Dedifferentiated amniotic fluid mesenchymal stem cell (primary cell): ENCODE measurements at regions not wholly inside any gene's neighbourhood (a gene's known extent, or its start where the extent isn't known, plus 50 kb on each side); places are given as distances from the start of the nearest gene placed in this dataset.

ENCODE experiments used
- DNase-seq: peaks from one replicate; pipeline ENCODE4 v3.0.0-alpha.2; 2016; ENCODE audit errors: extremely low spot score

- DNase-seq = no peak
Measured at GRCh38 chr12:70154960-70155589, 88.2 kb upstream of the CNOT2 start.

GRCh38 chr12:70157099-70157498, 86.1 kb upstream of the CNOT2 start:
- no peak for DNase-seq

DNA sequence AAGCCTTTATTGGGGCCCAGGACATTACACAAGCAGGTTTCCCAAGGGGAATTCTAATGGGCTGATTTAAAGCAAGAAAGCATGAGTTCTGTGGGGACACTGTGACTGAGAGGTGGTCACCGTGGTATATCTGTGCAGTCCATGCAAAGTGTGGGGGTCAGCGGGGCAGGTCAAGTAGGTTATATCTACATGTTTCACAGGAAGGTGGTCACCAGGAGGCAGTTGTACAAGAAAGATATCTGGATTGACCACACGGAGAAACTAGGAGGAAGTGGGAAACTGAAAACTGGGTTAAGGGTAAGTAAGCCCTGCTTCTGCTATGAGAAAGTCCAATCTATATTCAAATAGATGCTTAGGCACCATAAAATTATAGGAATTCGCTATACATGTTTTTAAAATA, 77.8 kb upstream of the CNOT2 start:
- DNase-seq = no peak

- no peak for DNase-seq
Measured at GRCh38 chr12:70176290-70176689, 66.9 kb upstream of the CNOT2 start.

DNA sequence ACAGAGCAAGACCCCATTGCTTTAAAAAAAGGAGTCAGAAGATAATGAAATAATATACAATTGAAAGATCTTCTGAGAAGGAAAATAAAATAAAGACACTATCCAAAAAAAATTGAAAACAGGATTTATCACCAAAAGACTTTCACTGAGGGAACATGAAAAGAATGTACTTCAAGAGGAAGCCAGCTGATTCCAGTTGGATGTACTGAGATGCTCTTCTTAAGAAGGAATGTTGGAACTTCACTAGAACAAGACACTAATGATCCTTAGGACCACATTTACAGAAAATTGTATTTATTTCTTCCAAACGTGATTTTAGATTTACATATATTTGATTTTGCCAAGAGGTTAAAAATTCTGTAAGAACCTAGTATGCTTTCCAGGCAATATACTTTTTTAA, 65.6 kb upstream of the CNOT2 start:
- DNase-seq = no peak

DNA sequence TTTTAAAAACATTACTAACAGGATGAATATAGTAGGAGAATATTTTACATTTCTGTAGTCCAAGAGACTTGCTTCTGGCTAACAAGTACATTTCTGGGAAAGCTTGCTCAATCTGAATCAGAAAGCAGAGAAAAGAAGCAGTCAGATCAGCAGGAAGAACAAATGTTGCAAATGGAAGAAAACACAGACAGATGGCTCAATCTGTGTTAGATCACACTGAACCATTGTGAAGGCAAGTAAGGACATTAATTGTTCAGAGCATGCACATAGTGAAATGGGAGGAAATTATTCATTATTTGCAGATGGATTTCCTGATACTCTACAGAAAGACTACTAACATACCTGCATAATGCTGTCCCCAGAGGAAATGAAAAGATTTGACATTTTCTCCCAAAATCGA, 65.2 kb upstream of the CNOT2 start:
- no peak for DNase-seq

DNA sequence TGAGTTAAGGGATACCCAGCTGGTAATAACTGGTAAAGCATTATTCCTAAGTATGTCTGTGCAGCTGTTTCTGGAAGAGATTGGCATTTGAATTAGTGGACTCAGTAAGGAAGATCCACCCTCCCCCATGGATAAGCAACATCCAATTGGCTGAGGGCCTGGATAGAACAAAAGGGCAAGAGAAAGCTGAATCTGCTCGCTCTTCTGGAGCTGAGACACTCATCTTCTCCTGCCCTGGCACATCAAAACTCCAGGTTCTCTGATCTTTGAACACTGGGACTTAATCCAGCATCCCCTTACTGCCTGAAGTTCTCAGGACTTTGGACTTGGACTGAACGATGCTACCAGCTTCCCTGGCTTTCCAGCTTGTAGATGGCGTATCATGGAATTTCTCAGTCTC, 63.1 kb upstream of the CNOT2 start:
- no peak for DNase-seq

- DNase-seq = no peak
Measured at GRCh38 chr12:70185301-70185700, 57.9 kb upstream of the CNOT2 start.

DNA sequence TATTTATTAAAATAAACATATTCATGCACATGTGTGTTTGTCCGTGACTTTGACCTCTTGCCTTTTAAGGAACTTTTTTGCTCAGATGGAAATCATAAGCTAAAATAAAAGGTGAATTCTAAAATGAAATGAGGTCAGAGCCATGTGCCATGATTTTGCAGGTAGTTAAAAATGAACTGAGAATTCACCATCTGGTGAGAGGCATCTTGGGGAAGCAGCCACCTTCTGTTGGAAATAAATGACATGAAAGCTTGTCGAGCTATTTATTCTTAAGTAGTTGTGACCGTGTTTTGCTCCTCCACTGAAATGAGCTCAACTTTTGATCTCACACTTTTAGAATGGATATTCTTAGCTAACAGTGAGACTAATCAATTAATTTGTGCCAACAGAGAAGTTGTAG, 56.8 kb upstream of the CNOT2 start:
- no peak for DNase-seq

DNA sequence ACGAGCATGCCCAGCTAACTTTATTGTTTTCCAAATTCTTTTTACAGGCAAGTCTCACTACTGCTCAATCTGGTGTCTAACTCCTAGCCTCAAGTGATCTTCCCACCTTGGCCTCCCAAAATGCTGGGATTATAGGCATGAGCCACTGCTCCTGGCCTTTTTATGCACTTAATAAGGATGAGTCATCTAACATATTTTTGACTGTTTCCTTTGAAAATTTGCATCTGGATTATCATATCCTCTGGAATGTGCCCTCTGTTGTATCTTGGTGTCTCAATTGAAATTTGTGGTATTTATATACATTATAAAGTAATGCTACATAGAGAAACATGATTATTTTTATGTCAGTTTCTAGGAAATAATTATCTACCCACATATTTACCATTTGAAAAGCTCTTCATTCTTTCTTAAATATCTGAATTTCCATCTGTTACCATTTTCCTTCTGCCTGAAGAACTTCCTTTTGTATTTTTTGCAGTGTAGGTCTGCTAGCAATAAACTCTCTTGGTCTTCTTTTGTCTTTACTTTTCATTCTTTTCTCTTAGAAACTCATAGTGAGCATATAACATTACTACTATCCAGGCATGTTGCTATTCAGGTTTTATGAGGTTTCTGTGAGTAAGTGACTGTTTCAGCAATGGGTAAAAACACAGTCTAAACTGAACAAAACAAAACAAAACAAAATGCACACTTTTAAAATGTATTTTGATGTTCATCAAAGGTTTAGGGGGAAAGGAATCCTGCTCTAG, 52.8 kb upstream of the CNOT2 start:
- no peak for DNase-seq
